ENCODE measurements at regions not wholly inside any gene's neighbourhood (a gene's known extent, or its start where the extent isn't known, plus 50 kb on each side); places are given as distances from the start of the nearest gene placed in this dataset.

GRCh38 chr6:10078581-10078980 lies 336.3 kb downstream of the TFAP2A start:
- no peak for TF ChIP-seq MAX (IDR thresholded peaks at IDR 0.05)
- no peak for TF ChIP-seq TAF1 (IDR thresholded peaks at IDR 0.05; ENCODE audit: low read depth)
- no peak for TF ChIP-seq REST (IDR thresholded peaks at IDR 0.05; ENCODE audit: low read depth)

Data from Ishikawa (cell line).